HEK293 (cell line): ENCODE measurements at regions not wholly inside any gene's neighbourhood (a gene's known extent, or its start where the extent isn't known, plus 50 kb on each side); places are given as distances from the start of the nearest gene placed in this dataset.

ENCODE experiments used
- CTCF ChIA-PET: fragments of 350-600 bp; formaldehyde crosslinking; extraction: SDS; loops from one replicate; lab custom pipeline; 2021; ENCODE audit warnings: antibody characterized with exemption; lab: Yijun Ruan, JAX
- POLR2A ChIA-PET: fragments of 300-600 bp; formaldehyde crosslinking; extraction: SDS; loops from one replicate; lab custom pipeline; 2020; ENCODE audit warnings: antibody characterized with exemption, inconsistent platforms; lab: Yijun Ruan, JAX
- H3K27ac ChIP-seq: fragments of 200-500 bp; sonication (Bioruptor generic); 2 replicates; pipeline ENCODE4 v1.5.1; 2014; ENCODE audit warnings: low read depth, low read length, control low read depth, inconsistent platforms; ENCODE audit errors: extremely low read depth
- H3K36me3 ChIP-seq, 2 experiments: fragments of 200-500 bp in 1 of 2; sonication (Bioruptor generic) in 1 of 2; 1 replicate in 1 of 2; 2 replicates in 1 of 2; pipeline ENCODE4 v1.5.1; 2014 to 2017; ENCODE audit warnings: inconsistent platforms in 2 of 2, low read length in 2 of 2; ENCODE audit not compliant: control insufficient read depth in 2 of 2, insufficient read depth in 1 of 2
- H3K4me1 ChIP-seq: fragments of 200-500 bp; sonication (Bioruptor generic); 2 replicates; pipeline ENCODE4 v1.5.1; 2014; ENCODE audit warnings: mild to moderate bottlenecking, low read length, inconsistent platforms; ENCODE audit not compliant: control insufficient read depth, insufficient read depth
- H3K4me3 ChIP-seq: 2 replicates; pipeline ENCODE4 v1.5.1; 2011; ENCODE audit warnings: low read depth, mild to moderate bottlenecking, control low read depth, low read length, moderate library complexity
- H3K9me3 ChIP-seq: fragments of 200-500 bp; sonication (Bioruptor generic); 2 replicates; pipeline ENCODE4 v1.5.1; 2014; ENCODE audit warnings: low read depth, low read length, inconsistent platforms; ENCODE audit not compliant: control insufficient read depth, insufficient read depth
- HOXD13 ChIP-seq: sonication (generic); formaldehyde crosslinking; IDR thresholded peaks from 2 replicates; pipeline ENCODE4 v1.8.0; 2022; ENCODE audit warnings: missing genetic modification reagents, borderline replicate concordance
- KLF7 ChIP-seq: fragments of 450-650 bp; formaldehyde crosslinking; IDR thresholded peaks from 2 replicates; pipeline ENCODE4 v1.5.1; 2016; ENCODE audit warnings: missing biosample characterization, missing genetic modification characterization, borderline replicate concordance
- OVOL3 ChIP-seq: fragments of 450-650 bp; formaldehyde crosslinking; IDR thresholded peaks from 2 replicates; pipeline ENCODE4 v1.5.1; 2016; ENCODE audit warnings: missing biosample characterization, missing genetic modification characterization
- PRDM10 ChIP-seq: fragments of 450-650 bp; formaldehyde crosslinking; IDR thresholded peaks from 2 replicates; pipeline ENCODE4 v1.5.1; 2016; ENCODE audit warnings: missing biosample characterization, missing genetic modification characterization
- PRDM6 ChIP-seq: fragments of 450-650 bp; formaldehyde crosslinking; IDR thresholded peaks from 2 replicates; pipeline ENCODE4 v1.5.1; 2017; ENCODE audit warnings: missing biosample characterization, missing genetic modification characterization
- SCRT1 ChIP-seq: fragments of 450-650 bp; formaldehyde crosslinking; IDR thresholded peaks from 2 replicates; pipeline ENCODE4 v1.5.1; 2016; ENCODE audit warnings: missing biosample characterization, missing genetic modification characterization, borderline replicate concordance
- ZBTB10 ChIP-seq: fragments of 450-650 bp; formaldehyde crosslinking; IDR thresholded peaks from 2 replicates; pipeline ENCODE4 v1.5.1; 2016; ENCODE audit warnings: missing biosample characterization, missing genetic modification characterization
- ZBTB20 ChIP-seq: fragments of 450-650 bp; formaldehyde crosslinking; IDR thresholded peaks from 2 replicates; pipeline ENCODE4 v1.5.1; 2016; ENCODE audit warnings: missing biosample characterization, missing genetic modification characterization
- ZBTB48 ChIP-seq: fragments of 450-650 bp; formaldehyde crosslinking; IDR thresholded peaks from 2 replicates; pipeline ENCODE4 v1.5.1; 2016; ENCODE audit warnings: missing biosample characterization, missing genetic modification characterization
- ZFP3 ChIP-seq: fragments of 450-650 bp; formaldehyde crosslinking; IDR thresholded peaks from 2 replicates; pipeline ENCODE4 v1.5.1; 2016; ENCODE audit warnings: low read depth, missing biosample characterization, missing genetic modification characterization
- ZNF24 ChIP-seq: fragments of 450-650 bp; formaldehyde crosslinking; IDR thresholded peaks from 2 replicates; pipeline ENCODE4 v1.5.1; 2016; ENCODE audit warnings: missing biosample characterization, missing genetic modification characterization
- ZNF341 ChIP-seq: fragments of 450-650 bp; formaldehyde crosslinking; IDR thresholded peaks from 2 replicates; pipeline ENCODE4; 2016; ENCODE audit warnings: low read depth, missing biosample characterization, missing genetic modification characterization
- ZNF449 ChIP-seq: fragments of 450-650 bp; formaldehyde crosslinking; IDR thresholded peaks from 2 replicates; pipeline ENCODE4 v1.5.1; 2017; ENCODE audit warnings: missing biosample characterization, mild to moderate bottlenecking, missing genetic modification characterization, moderate library complexity
- ZNF529 ChIP-seq: fragments of 450-650 bp; formaldehyde crosslinking; IDR thresholded peaks from 2 replicates; pipeline ENCODE4 v1.5.1; 2017; ENCODE audit warnings: missing genetic modification characterization, missing biosample characterization; ENCODE audit not compliant: insufficient replicate concordance
- ZNF558 ChIP-seq: fragments of 450-650 bp; formaldehyde crosslinking; IDR thresholded peaks from 2 replicates; pipeline ENCODE4 v1.5.1; 2016; ENCODE audit warnings: missing biosample characterization, missing genetic modification characterization
- ZNF610 ChIP-seq: fragments of 450-650 bp; formaldehyde crosslinking; IDR thresholded peaks from 2 replicates; pipeline ENCODE4 v1.5.1; 2016; ENCODE audit warnings: missing biosample characterization, missing genetic modification characterization, borderline replicate concordance
- ZNF639 ChIP-seq: fragments of 450-650 bp; formaldehyde crosslinking; IDR thresholded peaks from 2 replicates; pipeline ENCODE4 v1.5.1; 2016; ENCODE audit warnings: missing biosample characterization, missing genetic modification characterization
- ZNF660 ChIP-seq: fragments of 450-650 bp; IDR thresholded peaks from 2 replicates; pipeline ENCODE4 v1.5.1; 2018; ENCODE audit warnings: missing biosample characterization, mild to moderate bottlenecking, missing genetic modification characterization
- ZNF677 ChIP-seq: fragments of 450-650 bp; IDR thresholded peaks from 2 replicates; pipeline ENCODE4 v1.5.0; 2018; ENCODE audit warnings: missing biosample characterization, mild to moderate bottlenecking, missing genetic modification characterization, moderate library complexity
- ZNF776 ChIP-seq: fragments of 450-650 bp; formaldehyde crosslinking; IDR thresholded peaks from 2 replicates; pipeline ENCODE4 v1.5.0; 2017; ENCODE audit warnings: missing biosample characterization, missing genetic modification characterization, borderline replicate concordance
- ZNF785 ChIP-seq: fragments of 450-650 bp; formaldehyde crosslinking; IDR thresholded peaks from 2 replicates; pipeline ENCODE4 v1.5.1; 2016; ENCODE audit warnings: missing biosample characterization, missing genetic modification characterization

GRCh38 chr4:45346816-45347435, 620.6 kb upstream of the GNPDA2 start:
- TF ChIP-seq ZNF24 (tag by site-specific recombination) = no peak
- no peak for TF ChIP-seq ZBTB48
- TF ChIP-seq ZFP3 (tag by site-specific recombination) = no peak
- Histone ChIP-seq H3K27ac (no peak overlapping the region), H3K9me3 (no peaks in the 10 kb centered on the region), H3K4me1 (no peaks in the 10 kb centered on the region), H3K4me3 (no peak overlapping the region), H3K36me3 (no peaks in the 10 kb centered on the region)
- POLR2A ChIA-PET = no interaction called here
- CTCF ChIA-PET = interaction anchor here (0.6 kb wide), 1 partner anchor 754 kb away, joined by 3 read pairs; no protein-coding TSS in a partner anchor

- no peak overlapping the region for H3K27ac ChIP-seq
- ChIA-PET POLR2A (no interaction called here), CTCF (no interaction called here)
- H3K4me3 ChIP-seq = no peak overlapping the region
- no peaks in the 10 kb centered on the region for H3K9me3 ChIP-seq
- H3K4me1 ChIP-seq = no peaks in the 10 kb centered on the region
- TF ChIP-seq ZNF677 (tag by site-specific recombination) = no peak
- no peak for TF ChIP-seq ZNF558 (tag by site-specific recombination)
- TF ChIP-seq ZBTB20 = no peak
- TF ChIP-seq PRDM10 (tag by site-specific recombination) = no peak
- TF ChIP-seq ZNF785 (tag by site-specific recombination) = no peak
- no peak for TF ChIP-seq ZBTB10
- no peak for TF ChIP-seq ZNF776 (tag by site-specific recombination)
- no peaks in the 10 kb centered on the region for H3K36me3 ChIP-seq
These were observed 619.2 kb upstream of the GNPDA2 start for GRCh38 chr4:45345558-45345957.

GRCh38 chr4:45331802-45332201, 605.4 kb upstream of the GNPDA2 start:
- no peaks in the 10 kb centered on the region for H3K36me3 ChIP-seq
- H3K4me1 ChIP-seq = no peaks in the 10 kb centered on the region
- no peak overlapping the region for H3K27ac ChIP-seq
- ChIA-PET POLR2A (no interaction called here), CTCF (no interaction called here)
- no peak overlapping the region for H3K4me3 ChIP-seq
- H3K9me3 ChIP-seq = no peaks in the 10 kb centered on the region
- no peak for TF ChIP-seq ZNF610 (tag by site-specific recombination)
- TF ChIP-seq PRDM6 (tag by site-specific recombination) = no peak
- TF ChIP-seq HOXD13 (CRISPR knock-in tag) = no peak
- TF ChIP-seq ZNF529 (tag by site-specific recombination) = no peak
- no peak for TF ChIP-seq ZNF660 (tag by site-specific recombination)
- TF ChIP-seq OVOL3 (tag by site-specific recombination) = no peak
- no peak for TF ChIP-seq ZNF449 (tag by site-specific recombination)
- TF ChIP-seq ZNF639 (tag by site-specific recombination) = no peak
- no peak for TF ChIP-seq SCRT1 (tag by site-specific recombination)
- TF ChIP-seq KLF7 = no peak
- no peak for TF ChIP-seq ZNF341 (tag by site-specific recombination)
